Panc1 (cell line): ENCODE measurements at regions not wholly inside any gene's neighbourhood (a gene's known extent, or its start where the extent isn't known, plus 50 kb on each side); places are given as distances from the start of the nearest gene placed in this dataset.

ENCODE experiments used
- ATAC-seq: fragments of 200-7000 bp; cut with Tn5 transposase; 2 replicates; pipeline ENCODE4 v1.9.1; 2020; ENCODE audit warnings: mild to moderate bottlenecking, moderate library complexity
- BruUV-seq: library from RNA; stranded (reverse); fragments of 400-500 nt; replicated peaks from 2 replicates; lab custom pipeline; 2021; lab: Mats Ljungman, UMichigan
- CTCF ChIA-PET: fragments of 300-600 bp; sonication (Branson Sonifier 250); formaldehyde crosslinking; loops from one replicate; lab custom pipeline; 2022; ENCODE audit warnings: antibody characterized with exemption; lab: Charles Lee
- POLR2A ChIA-PET: fragments of 300-600 bp; sonication (Branson Sonifier 250); formaldehyde crosslinking; loops from one replicate; lab custom pipeline; 2022; ENCODE audit warnings: antibody characterized with exemption; lab: Charles Lee
- DNase-seq: peaks from one replicate; pipeline ENCODE4 v3.0.0-alpha.2; 2010; ENCODE audit warnings: low read depth, low spot score
- H3K27ac ChIP-seq: 2 replicates; pipeline ENCODE4 v1.5.1; 2011; ENCODE audit warnings: mild to moderate bottlenecking, low read length, inconsistent platforms
- H3K27me3 ChIP-seq: fragments of 200-500 bp; sonication (Bioruptor generic); 2 replicates; pipeline ENCODE4 v1.6.0; 2014; ENCODE audit warnings: low read length, inconsistent platforms; ENCODE audit not compliant: control insufficient read depth, insufficient read depth
- H3K36me3 ChIP-seq: fragments of 200-500 bp; sonication (Bioruptor generic); 2 replicates; pipeline ENCODE4 v1.5.1; 2014; ENCODE audit warnings: inconsistent platforms, mild to moderate bottlenecking, low read length, moderate library complexity; ENCODE audit not compliant: control insufficient read depth, insufficient read depth
- H3K4me1 ChIP-seq: 2 replicates; pipeline ENCODE4 v1.5.1; 2011; ENCODE audit warnings: inconsistent platforms, mild to moderate bottlenecking, low read length, moderate library complexity; ENCODE audit not compliant: control insufficient read depth, insufficient read depth
- H3K4me3 ChIP-seq, 2 experiments: 2 replicates each; pipeline ENCODE4 v1.5.1; 2011 to 2012; ENCODE audit warnings: low read depth in 2 of 2, low read length in 2 of 2, mild to moderate bottlenecking in 2 of 2, inconsistent platforms in 1 of 2, moderate library complexity in 1 of 2
- H3K9me3 ChIP-seq: fragments of 200-500 bp; sonication (Bioruptor generic); 2 replicates; pipeline ENCODE4 v1.5.1; 2014; ENCODE audit warnings: low read depth, mild to moderate bottlenecking, inconsistent platforms, low read length, moderate library complexity; ENCODE audit not compliant: control insufficient read depth, insufficient read depth
- POLR2AphosphoS5 ChIP-seq: IDR thresholded peaks from 2 replicates; pipeline ENCODE4 v1.6.1; 2012; ENCODE audit warnings: mild to moderate bottlenecking, low read depth, low read length, moderate library complexity
- SIN3A ChIP-seq: IDR thresholded peaks from 2 replicates; pipeline ENCODE4 v1.6.1; 2012; ENCODE audit warnings: low read depth, mild to moderate bottlenecking, low read length, moderate library complexity, borderline replicate concordance; ENCODE audit not compliant: insufficient read depth
- TCF7L2 ChIP-seq: IDR thresholded peaks from 2 replicates; pipeline ENCODE4 v1.6.1; 2011; ENCODE audit warnings: mild to moderate bottlenecking, low read depth, low read length, inconsistent platforms
- in situ Hi-C: cut with HindIII; loops from 2 replicates; pipeline ENCODE4 v1.10.0; 2016; ENCODE audit warnings: low sequenced_read_pairs, low pct_unique_long_range_greater_than_20kb
- intact Hi-C: fragments of 100-400 bp; cut with micrococcal nuclease; formaldehyde crosslinking; loops from one replicate; pipeline ENCODE4 v1.10.0; 2022; ENCODE audit not compliant: unreplicated experiment
- TF ChIP-seq, protein P1 (sequence below), 2 experiments: IDR thresholded peaks; 2 replicates each; pipeline ENCODE4 v1.6.1; 2011 to 2012; ENCODE audit warnings: low read depth in 2 of 2, control low read depth in 1 of 2, low read length in 1 of 2, mild to moderate bottlenecking in 1 of 2, moderate library complexity in 1 of 2; ENCODE audit not compliant: insufficient read depth in 1 of 2
- TF ChIP-seq, protein P2 (sequence below): fragments of 450-650 bp; IDR thresholded peaks from 2 replicates; pipeline ENCODE4 v1.5.1; 2017; ENCODE audit warnings: mild to moderate bottlenecking

DNA sequence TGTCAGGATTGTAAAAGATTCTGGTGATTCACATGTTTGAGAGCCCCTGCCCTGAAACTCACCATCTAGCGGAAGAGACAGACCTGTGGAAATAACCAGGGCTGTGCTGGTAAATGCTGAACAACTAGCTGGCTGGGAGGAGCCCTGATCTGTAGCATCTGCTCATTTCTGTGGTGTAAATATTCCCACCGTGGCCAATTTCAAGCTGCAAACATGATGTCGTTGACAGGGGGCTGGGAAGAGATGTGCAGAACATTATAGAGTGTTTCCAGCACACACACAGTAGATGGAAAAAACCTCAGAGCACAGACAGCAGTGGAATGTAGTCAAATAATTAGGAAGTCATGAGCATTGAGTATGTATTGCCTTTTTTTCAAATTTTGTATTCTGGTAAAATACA is 138.2 kb downstream of the PHETA1 start:
- ChIA-PET POLR2A (interaction anchor here (0.6 to 0.7 kb wide), 2 partner anchors 194 to 1720 kb away, joined by 4 to 5 read pairs; no protein-coding TSS in a partner anchor), CTCF (interaction anchor here (0.6 kb wide), 1 partner anchor 216 kb away, joined by 3 read pairs; no protein-coding TSS in a partner anchor)
- H3K36me3 ChIP-seq: no peaks in the 10 kb centered on the region
- intact Hi-C loops (no loop called here), in situ Hi-C loops (no loop called here)
- H3K27me3 ChIP-seq: peaks cover 3% of the 10 kb centered on the region; the same call in 1 of the 2 replicates
- H3K27ac ChIP-seq: no peak overlapping the region
- BruUV-seq: no TSS peak
- DNase-seq: no peak
- no peaks in the 10 kb centered on the region for H3K4me1 ChIP-seq
- TF ChIP-seq SIN3A (no peak), TCF7L2 (no peak), POLR2AphosphoS5 (no peak)
- TF ChIP-seq, protein P1, sequence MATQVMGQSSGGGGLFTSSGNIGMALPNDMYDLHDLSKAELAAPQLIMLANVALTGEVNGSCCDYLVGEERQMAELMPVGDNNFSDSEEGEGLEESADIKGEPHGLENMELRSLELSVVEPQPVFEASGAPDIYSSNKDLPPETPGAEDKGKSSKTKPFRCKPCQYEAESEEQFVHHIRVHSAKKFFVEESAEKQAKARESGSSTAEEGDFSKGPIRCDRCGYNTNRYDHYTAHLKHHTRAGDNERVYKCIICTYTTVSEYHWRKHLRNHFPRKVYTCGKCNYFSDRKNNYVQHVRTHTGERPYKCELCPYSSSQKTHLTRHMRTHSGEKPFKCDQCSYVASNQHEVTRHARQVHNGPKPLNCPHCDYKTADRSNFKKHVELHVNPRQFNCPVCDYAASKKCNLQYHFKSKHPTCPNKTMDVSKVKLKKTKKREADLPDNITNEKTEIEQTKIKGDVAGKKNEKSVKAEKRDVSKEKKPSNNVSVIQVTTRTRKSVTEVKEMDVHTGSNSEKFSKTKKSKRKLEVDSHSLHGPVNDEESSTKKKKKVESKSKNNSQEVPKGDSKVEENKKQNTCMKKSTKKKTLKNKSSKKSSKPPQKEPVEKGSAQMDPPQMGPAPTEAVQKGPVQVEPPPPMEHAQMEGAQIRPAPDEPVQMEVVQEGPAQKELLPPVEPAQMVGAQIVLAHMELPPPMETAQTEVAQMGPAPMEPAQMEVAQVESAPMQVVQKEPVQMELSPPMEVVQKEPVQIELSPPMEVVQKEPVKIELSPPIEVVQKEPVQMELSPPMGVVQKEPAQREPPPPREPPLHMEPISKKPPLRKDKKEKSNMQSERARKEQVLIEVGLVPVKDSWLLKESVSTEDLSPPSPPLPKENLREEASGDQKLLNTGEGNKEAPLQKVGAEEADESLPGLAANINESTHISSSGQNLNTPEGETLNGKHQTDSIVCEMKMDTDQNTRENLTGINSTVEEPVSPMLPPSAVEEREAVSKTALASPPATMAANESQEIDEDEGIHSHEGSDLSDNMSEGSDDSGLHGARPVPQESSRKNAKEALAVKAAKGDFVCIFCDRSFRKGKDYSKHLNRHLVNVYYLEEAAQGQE (IDR thresholded peaks at IDR 0.05; ENCODE audit: insufficient read depth in 1 of 2, low read depth in 2 of 2, low read length in 1 of 2): no peak
- TF ChIP-seq, protein P2, sequence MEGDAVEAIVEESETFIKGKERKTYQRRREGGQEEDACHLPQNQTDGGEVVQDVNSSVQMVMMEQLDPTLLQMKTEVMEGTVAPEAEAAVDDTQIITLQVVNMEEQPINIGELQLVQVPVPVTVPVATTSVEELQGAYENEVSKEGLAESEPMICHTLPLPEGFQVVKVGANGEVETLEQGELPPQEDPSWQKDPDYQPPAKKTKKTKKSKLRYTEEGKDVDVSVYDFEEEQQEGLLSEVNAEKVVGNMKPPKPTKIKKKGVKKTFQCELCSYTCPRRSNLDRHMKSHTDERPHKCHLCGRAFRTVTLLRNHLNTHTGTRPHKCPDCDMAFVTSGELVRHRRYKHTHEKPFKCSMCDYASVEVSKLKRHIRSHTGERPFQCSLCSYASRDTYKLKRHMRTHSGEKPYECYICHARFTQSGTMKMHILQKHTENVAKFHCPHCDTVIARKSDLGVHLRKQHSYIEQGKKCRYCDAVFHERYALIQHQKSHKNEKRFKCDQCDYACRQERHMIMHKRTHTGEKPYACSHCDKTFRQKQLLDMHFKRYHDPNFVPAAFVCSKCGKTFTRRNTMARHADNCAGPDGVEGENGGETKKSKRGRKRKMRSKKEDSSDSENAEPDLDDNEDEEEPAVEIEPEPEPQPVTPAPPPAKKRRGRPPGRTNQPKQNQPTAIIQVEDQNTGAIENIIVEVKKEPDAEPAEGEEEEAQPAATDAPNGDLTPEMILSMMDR: no peak
- no peak for ATAC-seq
- no peaks in the 10 kb centered on the region for H3K9me3 ChIP-seq
- H3K4me3 ChIP-seq: no peak overlapping the region

DNA sequence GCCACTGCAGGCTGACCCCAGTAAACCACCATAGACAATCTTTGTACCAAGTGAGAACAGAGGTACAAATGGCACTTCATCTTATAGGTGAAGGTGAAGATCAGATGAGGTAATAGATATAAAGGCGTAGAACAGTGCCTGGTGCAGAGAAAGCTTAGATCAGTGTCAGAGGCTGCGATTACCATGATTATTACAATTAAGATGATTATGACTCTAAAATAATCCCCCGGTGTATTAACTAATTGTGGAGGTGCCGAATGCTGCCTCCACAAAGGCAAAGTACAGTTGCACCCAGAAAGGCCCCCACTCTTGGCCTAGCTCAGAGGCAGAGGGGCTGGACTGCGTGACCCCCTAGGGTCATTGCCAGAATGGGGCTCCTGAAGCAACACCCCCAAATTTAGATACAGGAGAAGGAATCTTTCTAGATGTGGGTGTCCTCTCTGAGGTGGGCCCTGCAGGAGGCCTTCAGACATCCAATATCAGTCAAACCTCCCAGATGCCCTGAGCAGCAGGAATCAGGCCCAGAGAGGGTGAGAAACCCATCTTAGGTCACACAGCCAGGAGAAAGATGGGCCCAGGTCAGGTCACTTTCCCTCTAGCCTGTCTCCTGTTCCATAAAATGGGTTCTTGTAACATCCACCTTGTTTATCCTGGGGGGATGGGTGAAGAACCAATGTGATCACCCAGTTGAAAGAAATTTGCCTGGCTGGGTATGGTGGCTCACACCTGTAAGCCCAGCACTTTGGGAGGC is 139.8 kb downstream of the PHETA1 start:
- no peak for ATAC-seq
- Histone ChIP-seq H3K4me3 (no peak overlapping the region), H3K9me3 (no peaks in the 10 kb centered on the region), H3K27me3 (peaks cover 2% of the 10 kb centered on the region; the same call in 1 of the 2 replicates), H3K27ac (no peak overlapping the region), H3K36me3 (no peaks in the 10 kb centered on the region), H3K4me1 (no peaks in the 10 kb centered on the region)
- in situ Hi-C loops (no loop called here), intact Hi-C loops (no loop called here)
- ChIA-PET POLR2A (no interaction called here), CTCF (no interaction called here)
- no peak for DNase-seq
- BruUV-seq: no TSS peak
- TF ChIP-seq TCF7L2: no peak
- TF ChIP-seq POLR2AphosphoS5: no peak
- TF ChIP-seq, protein P2: no peak
- TF ChIP-seq SIN3A: no peak
- TF ChIP-seq, protein P1 (IDR thresholded peaks at IDR 0.05; ENCODE audit: insufficient read depth in 1 of 2, low read depth in 2 of 2, low read length in 1 of 2): no peak
